Activated CD8-positive, alpha-beta memory T cell treated with anti-CD3 and anti-CD28 coated beads, Interleukin-2, amount 50 U/mL, for 1 hour (primary cell): ENCODE measurements at regions not wholly inside any gene's neighbourhood (a gene's known extent, or its start where the extent isn't known, plus 50 kb on each side); places are given as distances from the start of the nearest gene placed in this dataset.

Experiments used
- DNase-seq: peaks from one replicate; pipeline ENCODE4 v3.0.0-alpha.2; 2020; ENCODE audit errors: extremely low read depth

- no peak for DNase-seq
These were observed 286.3 kb upstream of the ATP2B1 start for GRCh38 chr12:89994911-89995310.

DNA sequence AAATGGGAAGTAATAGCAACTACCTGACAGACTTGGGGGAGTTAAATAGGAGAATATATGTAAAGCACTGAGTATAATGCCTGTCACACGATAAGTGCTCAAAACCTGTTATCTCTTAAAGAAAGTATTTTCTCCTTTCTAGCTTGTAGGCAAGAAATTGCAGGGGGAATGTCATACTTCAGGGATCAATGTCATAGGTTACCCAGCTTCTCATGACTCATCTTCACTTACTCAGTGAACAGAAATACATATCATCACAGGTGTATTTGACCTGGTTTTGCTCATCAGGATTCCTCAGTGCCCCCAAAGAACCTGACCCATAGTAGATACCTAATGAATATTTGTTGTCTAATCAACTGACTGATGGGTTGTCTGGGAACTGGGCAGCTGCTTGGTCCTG lies 285.0 kb upstream of the ATP2B1 start:
- no peak for DNase-seq

DNA sequence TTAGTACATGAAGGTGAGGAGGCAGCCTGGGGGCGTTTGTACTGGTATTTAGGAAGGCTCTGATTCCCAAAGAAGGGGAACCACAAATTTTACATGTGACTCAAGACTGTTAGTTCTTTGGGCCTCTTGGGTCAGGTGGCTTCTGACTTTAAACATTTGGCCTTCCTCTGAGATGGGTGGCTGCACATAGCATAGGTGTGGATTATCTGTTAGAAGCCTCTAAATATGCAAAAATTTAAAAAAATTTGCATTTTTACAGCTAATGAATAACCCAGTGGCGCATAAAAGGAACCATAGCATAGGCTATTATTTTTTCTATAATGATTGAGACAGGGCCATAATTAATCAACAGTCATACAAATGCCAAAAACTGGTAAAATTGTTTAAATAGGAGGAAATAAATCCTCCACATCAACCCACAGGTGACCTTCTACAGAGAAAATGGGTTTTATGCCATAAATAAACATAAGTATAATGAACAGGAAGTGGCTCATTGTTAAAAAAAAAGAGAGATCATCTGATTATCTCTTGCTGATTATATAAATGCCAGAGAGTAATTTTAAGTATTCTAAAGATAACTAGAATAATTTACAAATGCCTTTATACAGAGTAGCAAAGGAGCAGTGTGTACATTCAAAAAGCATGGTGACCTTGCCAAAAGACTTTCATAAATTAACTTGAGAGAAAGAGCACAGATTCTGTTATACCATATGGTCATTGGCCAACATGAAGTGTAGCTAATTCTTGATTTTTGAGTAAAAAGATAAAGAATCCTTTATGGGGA lies 284.2 kb upstream of the ATP2B1 start:
- DNase-seq, result no peak

DNA sequence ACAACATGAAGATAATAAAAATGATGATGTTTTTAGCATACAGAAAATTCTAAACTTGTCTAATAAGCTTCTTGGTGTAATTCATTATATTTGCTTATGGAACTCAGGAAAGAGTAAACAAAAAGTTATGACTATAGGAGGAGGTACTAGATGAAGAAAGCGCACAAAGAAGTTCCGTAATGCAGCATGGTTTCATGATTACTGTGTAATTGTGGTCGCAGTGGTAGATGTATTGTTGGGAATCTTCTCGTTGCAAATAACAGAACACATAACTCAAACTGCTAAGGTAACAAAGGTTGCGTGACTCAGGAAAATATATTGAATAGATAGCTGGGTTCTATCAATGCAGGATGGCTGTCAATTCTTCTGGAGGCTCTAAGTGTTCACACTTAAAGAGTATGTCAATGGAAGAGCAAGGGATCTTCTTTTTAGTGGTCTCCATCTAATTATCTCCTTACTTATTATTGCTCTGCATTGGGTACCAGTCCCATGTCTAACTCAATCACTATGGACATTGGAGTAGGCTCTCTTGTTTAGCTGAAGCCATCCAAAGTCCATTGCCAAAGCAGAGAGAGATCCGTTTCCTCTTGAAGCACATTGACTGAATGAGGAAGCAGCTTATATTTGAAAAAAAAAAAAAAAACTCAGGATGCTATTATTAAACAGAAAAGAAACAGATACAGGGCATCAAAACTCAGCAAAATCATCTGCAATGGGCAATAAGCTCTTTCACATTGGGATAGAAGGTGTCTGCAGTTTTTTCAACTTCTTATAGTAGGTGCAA lies 283.4 kb upstream of the ATP2B1 start:
- no peak for DNase-seq

DNA sequence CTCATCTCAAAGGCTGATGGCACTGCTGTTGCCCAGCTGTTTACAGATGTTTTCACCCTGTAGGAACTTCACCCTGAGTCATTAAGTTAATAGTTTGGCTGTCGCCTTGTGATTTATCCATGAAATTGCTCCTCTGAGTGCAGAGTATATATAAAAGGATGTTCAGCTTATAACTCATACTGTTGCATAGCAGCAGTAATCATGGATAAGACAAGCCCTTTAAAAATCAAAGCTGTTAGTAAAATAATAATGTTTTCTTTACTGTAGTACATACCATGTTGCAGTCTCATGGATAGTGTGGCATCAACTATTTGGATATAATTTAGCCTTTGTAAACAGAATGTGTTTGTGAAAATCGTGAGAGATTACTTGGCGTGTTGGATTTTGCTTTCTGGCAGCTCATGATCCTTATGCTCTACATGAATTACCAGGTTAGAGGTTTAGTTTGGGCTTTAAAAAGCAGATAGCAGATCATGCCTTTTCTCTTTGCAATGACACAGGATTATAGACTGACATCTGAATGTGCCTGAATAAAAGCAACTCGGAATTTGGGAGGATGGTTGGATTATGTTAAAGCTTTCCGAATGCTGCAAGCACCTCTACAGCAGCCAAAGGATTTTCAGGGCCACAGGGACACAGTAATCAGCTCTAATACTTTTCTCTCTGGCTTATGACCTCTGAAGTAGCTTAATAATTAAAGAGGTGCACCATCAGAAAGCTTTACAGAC lies 279.7 kb upstream of the ATP2B1 start:
- no peak for DNase-seq

- DNase-seq, result no peak
These were observed 277.3 kb upstream of the ATP2B1 start for GRCh38 chr12:89985935-89986334.

GRCh38 chr12:89984846-89985245 lies 276.2 kb upstream of the ATP2B1 start:
- no peak for DNase-seq

DNA sequence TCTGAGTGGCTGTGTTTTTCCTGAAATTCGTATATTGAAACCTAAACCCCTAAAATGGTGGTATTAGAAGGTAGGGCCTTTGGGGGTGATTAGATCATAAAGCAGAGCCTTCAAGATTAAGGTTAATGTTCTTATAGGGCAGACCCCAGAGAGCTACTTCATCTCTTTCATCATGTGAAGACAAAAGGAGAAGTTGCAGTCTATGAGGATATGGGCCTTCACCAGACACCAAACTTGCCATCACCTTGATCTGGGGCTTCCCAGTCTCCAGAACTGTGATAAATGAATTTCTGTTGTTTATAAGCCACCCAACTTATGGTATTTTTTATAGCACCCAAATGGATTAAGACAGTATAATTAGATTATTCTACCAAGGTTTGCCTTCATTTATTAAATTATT lies 275.0 kb upstream of the ATP2B1 start:
- DNase-seq, result no peak

GRCh38 chr12:89980236-89980635 lies 271.6 kb upstream of the ATP2B1 start:
- no peak for DNase-seq

DNA sequence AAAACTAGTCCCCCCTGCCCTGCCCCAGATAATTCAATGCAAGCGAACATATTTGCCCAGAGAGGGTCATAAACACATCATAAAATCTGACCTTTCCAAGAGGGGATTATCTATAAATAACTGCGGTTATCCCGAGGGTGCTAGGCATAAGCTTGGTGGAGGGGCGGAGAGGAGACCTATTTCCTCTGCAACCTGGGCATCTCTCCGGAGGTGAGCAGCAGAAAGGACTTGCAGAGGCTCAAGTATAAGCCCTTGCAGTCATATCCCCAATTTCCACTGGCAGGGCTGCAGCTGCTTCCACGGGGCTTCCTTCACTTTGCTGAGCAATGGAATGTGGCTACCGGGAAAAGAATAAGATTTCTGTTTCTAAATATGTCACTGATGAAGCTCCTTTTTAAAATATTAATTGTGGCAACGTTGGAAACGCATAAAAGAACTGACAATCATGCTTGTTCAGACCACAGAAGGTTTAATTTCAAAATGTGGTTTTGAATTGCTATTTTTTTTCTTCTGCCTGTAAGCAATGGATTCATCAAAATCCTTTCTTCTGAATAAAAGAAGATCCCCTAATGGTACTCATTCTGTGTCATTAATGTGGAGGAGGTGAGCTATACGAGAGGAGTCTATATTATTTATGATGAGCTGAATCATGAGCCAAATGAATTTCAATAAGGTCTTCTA lies 268.9 kb upstream of the ATP2B1 start:
- no peak for DNase-seq

DNA sequence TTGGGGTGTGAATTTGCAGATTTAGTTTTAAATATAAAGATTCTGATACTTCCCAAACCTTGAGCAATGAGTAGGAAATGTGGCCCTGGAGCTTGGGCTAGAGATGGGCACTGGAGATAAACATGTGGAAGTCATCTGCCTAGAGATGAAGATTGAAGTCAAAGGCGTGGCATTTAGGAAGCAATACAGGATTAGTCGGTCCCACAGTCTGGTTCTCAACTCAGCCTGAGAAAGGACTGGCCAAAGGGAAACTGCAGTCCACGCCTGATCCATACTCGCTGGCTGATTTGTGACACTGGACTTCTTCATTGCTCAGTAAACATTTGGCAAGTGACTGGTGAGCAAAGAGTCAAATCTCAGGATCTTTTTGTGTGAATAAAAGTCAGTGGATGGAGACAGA lies 268.2 kb upstream of the ATP2B1 start:
- DNase-seq, result no peak

DNA sequence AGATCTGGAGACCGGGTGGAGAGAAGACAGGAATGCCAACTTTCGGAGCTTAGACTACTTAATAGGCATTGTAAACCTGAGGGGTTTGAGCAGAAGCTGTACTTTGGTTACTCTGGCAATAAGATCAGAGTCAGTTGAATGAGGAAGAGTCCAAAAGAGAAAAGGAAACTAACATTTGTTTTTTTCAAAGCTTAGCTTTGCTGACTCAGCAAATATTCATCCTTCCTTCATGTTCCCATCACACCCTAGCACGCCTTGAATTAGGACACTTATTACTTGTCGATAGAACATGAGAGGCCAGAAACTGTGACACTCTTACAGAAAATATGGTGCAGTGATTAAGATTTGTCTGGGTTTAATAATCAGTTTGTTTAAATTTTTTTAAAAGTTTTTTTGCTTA lies 266.9 kb upstream of the ATP2B1 start:
- DNase-seq, result no peak

DNA sequence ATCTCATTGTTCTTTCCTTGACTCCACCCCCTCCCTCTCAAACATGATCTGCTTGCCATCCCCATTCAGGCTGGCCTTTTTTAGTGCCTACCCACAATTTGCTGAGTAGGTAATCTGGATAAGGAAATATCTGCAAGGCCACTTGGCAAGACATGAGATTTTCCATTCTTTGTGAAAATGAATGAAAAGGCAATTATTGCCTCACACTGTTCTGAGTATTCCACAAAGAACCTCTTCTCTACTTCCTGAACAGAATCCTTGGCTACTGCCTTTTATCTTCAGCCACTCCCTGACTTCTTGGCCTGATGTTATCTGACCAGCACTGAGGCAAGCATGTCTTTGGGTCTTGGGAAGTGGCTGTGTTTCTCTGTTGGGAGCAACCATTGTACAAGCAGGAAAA lies 263.2 kb upstream of the ATP2B1 start:
- DNase-seq, result no peak

GRCh38 chr12:89970722-89971121 lies 262.1 kb upstream of the ATP2B1 start:
- no peak for DNase-seq

GRCh38 chr12:89969093-89969492 lies 260.5 kb upstream of the ATP2B1 start:
- no peak for DNase-seq

DNA sequence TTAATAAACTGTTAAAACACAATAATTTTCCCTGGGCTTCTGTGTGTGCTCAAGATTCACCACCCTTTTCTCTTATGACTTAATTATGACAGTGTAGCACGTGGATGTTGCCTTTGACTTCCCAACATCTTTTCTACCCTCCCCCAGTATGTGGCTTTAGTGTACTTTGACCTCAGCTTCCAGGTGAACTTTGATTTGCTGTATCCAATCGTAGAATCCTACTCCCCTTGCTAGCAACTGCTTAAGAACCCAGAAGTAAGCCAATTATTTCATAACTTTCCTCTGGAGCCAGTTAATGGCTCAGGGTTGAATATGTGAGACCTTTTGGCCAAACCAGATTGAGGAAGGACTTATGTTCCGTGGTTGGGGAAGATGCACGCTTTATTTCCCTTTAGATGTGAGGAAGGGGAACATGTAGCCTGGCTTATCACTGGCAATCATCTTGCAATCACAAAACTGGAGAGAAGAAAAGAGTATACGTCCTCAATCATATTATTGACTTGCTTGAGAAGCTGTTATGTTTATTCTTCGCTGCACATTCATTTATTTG lies 259.6 kb upstream of the ATP2B1 start:
- DNase-seq, result no peak

DNA sequence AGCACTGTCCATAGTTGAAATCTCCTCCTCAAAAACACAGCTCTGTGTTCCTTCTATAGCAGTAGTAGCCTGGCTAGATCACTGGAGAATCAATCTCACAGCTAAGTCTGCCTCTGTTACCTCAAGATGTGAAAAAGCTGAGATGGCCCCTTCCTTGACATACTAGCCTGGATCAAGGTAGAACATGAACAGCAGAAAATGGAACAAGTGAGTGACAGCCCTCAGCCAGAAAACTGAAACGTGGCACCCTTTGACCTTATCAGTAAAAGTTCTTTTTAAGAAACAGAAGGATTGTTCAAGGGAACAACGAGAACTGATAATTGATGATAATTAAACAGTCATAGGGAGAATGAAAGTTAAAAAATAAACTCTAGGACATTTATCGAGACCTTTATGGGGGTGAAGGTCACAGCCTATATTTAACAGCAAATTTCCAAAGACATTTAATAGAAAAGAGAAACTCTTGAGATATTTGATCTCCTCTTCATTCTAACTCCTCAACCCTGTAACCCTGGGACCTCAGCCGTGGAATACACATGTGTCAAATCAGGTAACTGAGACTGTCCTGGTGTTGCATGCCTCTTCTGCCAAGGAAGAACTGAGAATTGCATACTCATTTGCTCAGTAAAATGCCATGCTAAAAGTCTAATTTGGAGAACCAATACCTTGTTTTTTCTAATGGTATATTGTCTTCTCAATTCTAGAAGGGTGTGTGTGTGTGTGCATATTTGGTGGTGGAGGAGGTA lies 258.0 kb upstream of the ATP2B1 start:
- no peak for DNase-seq

GRCh38 chr12:89965993-89966392 lies 257.4 kb upstream of the ATP2B1 start:
- DNase-seq, result no peak

- no peak for DNase-seq
These were observed 254.0 kb upstream of the ATP2B1 start for GRCh38 chr12:89962648-89963047.

GRCh38 chr12:89960607-89961394 lies 252.2 kb upstream of the ATP2B1 start:
- DNase-seq, result no peak
